ENCODE measurements at regions not wholly inside any gene's neighbourhood (a gene's known extent, or its start where the extent isn't known, plus 50 kb on each side); places are given as distances from the start of the nearest gene placed in this dataset.

DNA sequence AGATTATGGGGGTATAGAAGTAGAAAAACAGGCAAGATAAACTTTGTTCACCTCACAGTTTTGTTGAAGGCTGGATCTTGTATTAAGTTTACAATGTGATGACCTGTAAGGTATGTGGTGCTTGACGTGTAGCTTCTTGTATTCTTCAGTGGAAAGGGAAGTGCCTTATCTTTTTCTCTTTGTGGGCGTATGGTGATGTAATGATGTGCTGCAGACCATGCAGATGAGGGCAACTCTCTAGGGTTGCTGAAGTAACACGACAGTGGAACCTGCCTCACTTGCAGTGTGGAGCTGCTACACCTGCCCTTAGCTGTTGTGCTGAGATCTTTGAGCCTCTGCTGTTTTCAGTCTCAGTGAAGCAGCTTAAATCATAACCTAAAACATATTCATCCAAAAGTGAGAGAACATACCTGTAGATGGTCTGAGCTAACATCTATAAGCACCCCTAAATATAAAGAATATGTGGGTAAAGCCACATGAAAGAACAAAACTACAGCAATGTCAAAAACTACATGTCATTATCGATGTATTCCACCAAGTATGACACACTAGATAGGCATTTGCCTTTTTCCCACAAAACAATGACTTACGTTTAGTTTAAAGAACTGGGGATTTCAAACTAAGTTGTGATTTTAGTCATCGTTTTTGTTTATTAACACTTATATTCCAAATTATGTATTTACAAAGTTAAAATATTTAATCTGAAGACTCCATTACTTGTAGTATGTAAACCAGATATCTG lies 1144.1 kb downstream of the CNTNAP5 start:
- TF ChIP-seq CTCF (IDR thresholded peaks at IDR 0.05; ENCODE audit: low read depth, low read length) (no peak), EZH2phosphoT487 (IDR thresholded peaks at IDR 0.05; ENCODE audit: low read depth) (no peak)
